ENCODE measurements at regions not wholly inside any gene's neighbourhood (a gene's known extent, or its start where the extent isn't known, plus 50 kb on each side); places are given as distances from the start of the nearest gene placed in this dataset.
"Not testable (repeated sequence)": the region's sequence is repeated elsewhere in the genome, so short reads cannot be mapped to it uniquely, and the experiment has no call there.

DNA sequence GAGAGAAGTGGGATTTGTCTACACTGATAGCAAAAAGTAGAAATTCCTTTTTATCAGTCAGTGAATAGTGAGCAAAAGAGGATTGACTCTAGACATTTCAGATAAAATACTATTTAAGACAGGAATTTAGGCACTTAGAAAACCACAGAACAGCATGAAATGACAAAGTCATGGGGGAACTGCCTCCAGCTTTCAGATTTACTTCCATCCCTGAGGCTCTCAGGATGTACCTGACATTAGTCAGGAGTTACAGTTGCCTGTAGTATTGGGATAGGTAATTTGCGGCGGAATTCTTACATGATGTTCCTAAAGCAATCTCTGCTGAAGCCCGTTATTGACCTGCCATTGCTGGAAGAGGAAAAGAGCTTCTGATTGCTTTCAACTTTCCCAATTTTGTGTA, 337.1 kb upstream of the MAP2 start:
- no peak for DNase-seq

DNA sequence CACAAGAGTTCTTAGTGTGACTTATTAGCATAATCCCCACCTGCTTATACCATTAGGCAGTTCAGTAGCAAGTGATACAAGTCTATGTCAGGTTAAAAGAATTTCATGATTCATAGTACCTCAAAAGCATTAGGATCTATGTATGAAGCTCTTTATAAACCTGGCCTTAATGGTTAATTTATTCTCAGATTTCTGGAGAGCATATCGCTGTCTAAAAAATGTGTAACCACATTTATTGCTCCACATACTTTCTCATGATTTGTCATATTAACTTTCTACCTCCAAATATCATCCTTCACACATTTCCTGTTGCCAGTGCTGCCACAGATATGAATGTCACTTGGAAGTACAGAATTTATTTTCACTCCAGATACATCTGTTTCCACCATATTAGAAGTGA, 332.8 kb upstream of the MAP2 start:
- no peak for DNase-seq

DNA sequence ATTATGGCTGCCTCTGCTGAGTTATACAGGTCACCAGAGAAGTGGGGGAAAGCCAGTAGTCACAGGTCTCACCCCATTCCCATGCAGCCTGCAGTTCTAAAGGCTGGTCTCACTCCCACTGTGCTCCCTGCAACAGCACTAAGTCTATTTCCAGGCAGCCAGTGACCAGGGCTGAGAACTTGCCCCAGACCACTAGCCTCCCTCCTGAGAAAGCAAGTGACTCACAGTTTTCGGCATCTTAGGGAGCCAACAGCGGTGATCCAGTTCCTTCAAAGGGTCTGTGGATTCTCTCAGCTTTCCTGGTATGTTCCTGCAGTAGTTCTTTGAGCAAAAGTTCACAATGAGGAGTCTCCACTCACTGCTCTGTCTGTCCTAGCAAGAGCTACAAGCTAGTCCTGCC, 329.6 kb upstream of the MAP2 start:
- no peak for DNase-seq

DNA sequence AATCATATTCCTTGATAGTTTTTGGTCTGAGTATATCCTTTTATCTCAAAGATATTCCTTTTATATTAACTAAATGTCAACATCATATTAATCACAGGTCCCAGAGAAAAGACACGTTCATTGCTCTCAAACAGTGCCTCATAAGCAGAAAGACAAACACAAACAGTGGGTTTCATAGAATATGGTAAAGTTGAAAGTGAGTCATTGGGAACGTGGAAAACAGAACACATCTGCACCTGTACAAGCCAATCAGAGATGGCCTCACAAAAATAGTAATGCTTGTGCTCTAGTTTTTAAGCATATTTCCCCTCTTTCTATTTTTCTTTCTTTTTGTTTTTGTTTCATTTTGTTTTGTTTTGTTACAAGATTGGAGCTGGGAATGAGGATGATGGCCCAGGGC, 328.4 kb upstream of the MAP2 start:
- no peak for DNase-seq

DNA sequence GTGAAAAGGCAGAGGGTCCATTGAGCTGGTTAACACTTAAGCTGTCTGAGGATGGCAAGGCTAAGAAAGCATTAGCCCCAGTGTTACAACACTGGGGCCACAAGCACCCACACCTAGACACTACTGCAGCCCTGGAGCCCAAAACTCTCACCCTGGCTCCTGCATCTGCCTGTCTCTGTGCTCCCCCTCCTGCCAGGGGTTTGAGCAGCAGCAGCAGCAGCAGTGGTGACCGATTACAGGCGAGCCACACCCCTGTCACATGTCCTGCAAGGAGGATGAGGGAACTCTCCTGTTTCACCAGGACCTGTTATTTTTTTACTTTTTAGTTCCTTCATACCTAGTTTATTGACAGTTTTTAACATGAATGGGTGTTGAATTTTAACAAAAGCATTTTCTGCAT, 326.7 kb upstream of the MAP2 start:
- no peak for DNase-seq

DNA sequence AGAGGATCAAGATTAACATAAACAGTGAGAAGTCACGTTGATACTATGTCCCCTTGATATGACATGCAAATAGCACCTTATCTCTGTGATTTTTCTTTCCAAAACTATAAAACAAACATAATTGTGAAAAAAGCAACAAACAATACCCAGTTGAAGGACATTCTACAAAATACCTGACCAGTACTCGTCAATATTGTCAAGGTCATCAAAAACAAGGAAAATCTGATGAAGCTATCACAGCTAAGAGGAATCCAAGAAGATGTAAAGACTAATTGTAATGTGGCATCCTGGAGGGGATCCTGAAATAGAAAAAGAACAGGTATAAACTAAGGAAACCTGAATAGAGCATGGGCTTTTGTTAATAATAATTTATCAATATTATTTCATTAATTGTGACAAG, 321.5 kb upstream of the MAP2 start:
- no peak for DNase-seq

DNA sequence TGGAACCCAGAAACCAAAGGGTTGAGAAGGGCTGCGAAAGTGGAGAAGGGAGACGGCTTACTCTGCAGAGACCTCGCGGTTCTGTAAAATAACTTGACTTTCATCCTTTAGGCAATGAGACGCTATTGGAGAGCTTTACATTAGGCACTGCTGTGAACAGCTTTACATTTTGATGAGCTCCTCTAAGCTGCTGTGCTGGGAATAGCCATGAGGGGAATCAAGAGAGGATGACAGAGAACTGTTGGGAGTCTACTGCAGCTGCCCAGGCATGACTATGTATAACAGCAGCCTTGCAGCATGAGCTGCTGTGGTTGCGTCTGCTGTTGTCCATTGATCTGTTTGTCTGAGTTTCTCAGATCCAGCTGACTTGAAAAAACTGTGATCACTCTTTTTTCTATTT, 310.8 kb upstream of the MAP2 start:
- no peak for DNase-seq

DNA sequence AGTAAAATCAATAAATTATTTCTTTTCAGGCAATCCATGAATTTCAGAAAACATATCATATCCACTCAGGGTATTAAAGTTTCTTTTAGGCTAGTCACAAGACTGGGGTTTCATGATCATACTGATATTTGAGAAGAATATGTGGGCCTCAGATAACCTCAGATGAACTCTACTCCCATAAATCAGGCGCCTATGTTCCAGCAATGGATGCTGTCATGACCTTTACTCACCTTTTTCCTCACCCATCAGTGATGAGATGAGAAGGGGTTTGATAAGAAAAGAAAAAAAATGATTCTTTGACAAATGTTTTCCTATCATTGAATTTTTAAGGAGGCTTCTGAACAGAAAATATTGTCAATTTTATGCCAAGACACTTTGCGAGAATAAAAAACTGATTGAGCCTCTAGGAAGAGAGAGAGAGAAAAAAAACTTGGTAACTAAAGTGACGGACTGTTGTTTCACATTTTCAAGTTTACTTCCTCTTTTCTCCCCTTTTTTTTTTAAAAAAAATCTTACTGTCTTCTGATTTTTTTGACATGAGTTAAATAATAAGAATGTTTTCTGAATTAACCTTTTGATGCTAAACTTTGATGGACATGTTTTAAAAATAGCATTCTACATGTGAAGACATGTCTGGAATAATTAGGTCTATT, 309.1 kb upstream of the MAP2 start:
- no peak for DNase-seq

DNA sequence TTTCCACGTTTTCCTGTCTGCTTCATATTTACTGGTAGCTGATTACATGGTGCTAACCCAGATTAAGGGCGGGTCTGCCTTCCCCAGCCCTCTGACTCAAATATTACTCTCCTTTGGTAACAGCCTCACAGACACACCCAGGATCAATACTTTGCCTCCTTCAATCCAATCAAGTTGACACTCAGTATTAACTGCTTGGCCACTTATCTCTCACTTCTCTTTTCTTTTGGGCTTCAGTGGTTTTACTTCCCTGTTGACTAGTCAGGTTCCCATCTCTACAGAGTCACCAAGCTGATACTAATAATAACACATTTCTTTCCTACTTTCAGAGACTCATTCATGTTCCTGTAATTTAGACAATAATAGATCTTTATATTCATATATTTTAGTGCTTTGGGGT, 302.2 kb upstream of the MAP2 start:
- DNase-seq: no peak

DNA sequence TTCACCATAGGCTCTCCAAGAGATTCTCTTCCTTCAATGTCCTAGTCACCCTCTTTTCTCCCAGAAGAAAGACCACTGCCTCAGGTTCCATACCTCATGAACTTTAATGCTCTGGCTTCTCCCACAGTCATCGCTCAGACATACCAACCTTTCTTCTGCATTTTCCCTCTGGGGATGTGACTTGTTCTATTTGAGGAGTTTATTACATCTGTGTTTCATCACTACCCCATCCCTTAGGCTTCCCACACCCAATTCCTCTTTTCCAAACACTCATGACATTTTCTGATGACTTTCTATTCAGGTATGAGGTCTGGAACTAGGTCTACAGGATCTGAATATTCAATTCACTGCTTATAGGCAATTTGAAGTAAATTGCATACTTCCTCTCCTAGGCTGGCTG, 298.6 kb upstream of the MAP2 start:
- DNase-seq: no peak

DNA sequence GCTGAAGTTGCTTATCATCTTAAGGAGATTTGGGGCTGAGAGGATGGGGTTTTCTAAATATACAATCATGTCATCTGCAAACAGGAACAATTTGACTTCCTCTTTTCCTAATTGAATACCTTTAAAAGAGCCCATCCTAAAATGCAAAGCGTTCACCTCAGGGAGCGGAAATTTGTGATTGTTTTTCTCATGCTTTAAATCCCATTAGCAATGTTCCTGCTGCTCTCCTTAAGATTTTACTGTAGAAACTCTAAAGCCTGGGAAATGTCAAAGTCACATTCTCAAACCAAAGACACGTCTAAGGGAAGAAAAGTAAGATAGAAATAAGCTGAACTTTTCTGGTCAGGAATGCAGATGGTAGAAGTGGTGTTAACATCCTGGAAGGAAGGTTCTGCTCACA, 285.8 kb upstream of the MAP2 start:
- no peak for DNase-seq

DNA sequence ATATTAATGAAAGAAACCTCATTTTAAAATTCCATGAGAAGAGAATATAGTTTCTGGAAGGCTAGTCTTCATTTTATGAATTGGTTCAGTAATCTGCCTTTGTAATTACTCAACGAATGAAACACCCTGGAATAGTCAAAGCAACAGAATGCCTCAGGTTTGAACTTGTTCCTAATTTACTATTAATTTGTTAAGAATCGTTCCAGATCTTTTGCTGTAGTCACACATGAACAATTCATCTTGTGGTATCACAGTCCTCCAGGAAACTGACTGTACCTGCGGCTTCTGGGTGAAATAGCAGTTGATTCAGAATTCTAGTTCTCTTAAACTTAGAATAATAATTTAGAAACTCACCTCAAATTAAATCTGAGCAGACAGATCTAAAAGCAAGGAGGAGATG, 282.7 kb upstream of the MAP2 start:
- no peak for DNase-seq

DNA sequence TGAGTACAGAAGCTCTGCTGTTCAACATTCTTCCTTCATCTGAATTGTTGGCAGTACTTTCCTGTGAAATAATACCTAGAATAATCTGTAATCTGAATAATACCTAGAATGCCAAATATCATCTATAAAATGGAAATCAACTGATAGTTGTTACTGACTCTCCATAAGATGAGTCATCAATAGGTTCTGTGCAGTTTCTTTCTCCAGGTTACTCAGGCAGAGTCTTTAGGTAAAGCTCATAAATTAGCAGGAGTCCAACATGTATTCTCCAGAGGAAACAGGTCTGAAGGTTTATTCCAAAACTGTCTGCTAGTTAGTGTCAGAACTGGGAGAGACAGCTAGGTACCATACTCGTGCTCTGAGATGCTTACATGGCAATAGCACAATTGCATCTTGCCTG, 282.0 kb upstream of the MAP2 start:
- no peak for DNase-seq

DNA sequence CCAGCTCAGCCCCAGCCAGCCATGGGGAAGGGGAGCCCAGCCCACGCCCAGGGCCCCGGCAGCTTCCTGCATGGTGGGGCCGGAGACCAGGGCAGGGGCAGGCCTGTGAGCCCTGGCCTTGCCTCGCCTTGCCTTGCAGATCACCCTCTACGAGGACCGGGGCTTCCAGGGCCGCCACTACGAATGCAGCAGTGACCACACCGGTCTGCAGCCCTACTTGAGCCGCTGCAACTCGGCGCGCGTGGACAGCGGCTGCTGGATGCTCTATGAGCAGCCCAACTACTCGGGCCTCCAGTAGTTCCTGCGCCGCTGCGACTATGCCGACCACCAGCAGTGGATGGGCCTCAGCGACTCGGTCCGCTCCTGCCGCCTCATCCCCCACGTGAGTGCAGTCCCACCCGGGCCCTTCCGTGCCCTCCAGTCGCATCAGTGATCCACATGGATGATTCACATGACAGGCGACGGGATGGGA, 278.6 kb upstream of the MAP2 start:
- not testable (repeated sequence) for DNase-seq

DNA sequence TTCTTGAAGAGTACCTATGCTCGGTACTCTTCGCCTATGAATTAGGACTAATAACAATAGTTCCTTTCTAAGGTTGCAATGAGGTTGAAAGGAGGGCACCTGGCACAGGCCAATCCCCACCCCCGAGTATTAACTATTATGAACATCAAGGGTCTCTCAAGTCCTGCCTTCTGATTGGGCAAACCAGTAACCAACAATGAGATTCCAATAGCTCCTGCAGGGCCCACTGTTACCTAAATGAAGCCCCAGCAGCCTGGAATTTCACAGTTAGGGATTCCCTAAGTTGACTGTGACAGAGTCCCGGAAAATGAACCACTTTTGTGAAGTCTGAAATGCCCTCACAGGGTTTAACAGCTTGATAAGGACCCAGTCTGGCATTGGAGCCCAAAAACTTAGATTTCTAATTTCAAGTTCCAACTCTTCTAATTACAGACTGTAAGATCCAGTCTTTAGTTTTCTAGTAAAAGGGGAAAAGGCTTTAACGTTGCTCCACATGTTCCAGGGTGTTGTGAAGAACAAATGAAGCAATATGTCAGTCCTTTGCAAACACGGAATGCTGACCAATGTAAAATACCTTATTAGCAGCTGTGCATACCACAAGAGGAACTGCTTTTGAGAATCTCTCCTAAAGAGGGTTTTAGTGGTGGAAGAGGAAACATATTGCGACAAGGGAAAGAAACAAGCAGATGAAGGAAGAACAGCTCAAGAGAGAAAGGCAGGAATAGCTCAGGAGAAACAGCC, 277.7 kb upstream of the MAP2 start:
- no peak for DNase-seq

DNA sequence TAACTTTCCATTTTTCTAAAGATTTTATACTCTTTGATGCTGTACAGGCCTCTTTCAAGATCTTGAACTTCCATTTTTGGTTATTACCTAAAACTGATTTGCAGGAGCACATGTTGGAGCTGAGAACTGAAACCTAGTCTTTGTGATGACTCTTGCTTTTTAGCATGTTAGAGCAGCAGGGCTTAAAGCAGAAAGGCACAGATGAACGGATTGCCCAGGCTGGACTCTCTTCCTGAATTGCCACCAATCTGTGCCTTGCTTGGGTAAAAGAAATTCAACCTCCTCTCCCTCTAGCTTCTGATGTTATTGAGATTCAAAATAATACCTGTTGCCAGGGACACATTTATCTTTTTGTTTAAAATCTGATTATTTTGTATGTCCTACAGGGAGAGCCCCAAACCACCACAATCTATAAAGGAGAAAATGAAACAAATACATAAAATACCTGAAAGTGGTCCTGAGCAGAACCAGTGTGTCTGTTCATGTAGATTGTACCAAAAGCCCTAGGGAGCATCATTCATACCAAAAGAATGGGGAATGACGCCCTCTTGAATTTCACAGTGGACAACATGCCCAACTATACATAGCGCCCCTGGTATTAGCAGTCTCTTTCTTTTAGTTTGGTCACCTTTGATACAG, 277.0 kb upstream of the MAP2 start:
- no peak for DNase-seq

DNA sequence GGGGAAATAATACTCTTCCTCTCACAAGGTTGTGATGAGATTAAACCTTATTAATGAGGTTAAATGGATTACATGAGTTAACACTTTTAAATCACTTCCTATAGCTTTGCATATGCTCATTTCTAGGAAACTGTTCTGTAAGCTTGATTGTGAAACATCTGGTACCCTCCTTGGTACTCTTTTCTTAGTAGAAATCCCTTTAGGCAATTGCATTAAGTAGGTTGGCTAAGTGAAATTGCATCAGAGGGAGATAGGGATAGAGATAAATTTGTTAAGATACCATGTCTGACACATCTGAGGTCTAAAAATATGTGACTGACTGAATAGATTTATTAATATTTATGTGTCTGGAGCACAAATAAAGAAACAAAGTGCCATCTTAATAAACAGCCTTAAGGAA, 275.9 kb upstream of the MAP2 start:
- no peak for DNase-seq

DNA sequence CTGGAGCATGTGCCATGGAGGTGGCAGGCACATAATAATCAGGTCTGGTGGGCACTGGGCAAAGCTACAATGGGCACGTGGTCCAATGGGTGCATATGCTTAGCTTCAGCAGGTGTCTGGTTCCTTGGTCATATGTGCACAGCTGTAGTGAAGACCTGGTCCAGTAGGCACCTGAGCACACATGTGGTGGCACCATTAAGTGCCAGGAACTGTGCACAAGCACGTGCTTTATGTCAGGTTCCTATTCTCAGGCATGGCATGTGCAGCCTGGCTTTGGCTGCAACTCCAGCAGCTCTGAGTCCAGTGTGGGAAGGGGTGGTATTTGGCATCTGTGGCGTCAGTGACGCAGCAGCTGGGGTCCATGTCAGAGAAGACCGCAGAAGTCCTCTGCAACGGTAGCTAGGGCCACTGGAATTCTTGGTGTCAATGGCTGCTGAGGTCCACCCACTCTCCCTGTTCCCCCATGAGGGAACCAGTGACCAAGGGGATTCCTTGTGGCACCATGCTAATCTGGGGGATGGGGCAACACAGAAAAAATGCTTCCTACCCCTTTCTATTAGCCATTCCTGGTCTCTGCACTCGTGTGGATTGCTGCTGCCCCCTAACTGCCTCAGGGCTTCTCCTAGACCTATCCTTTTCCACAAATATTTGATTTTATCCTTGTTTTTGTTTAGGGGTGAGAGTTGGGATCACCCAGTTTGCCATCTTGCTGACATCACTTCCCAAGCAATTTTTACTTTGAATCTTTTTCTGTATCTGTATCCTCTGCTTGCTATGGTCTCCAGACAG, 262.9 kb upstream of the MAP2 start:
- DNase-seq: no peak

DNA sequence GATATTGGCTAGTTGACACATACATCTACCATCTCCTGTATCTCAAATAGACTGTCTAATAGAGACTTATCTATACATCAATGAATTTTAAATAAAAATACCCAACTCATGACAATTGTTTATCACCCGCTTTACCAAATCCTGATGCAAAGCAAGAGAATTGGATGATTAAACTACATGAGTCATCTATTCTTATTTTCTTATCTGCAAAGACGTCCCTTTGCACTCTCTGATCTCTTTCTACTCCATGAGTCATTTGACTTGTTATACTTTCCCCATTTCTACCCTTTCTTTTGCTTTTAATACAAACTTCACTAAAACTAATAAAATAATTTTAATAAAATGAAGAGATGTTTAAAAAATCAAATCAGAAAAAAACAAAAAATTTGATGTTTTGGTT, 261.7 kb upstream of the MAP2 start:
- no peak for DNase-seq

DNA sequence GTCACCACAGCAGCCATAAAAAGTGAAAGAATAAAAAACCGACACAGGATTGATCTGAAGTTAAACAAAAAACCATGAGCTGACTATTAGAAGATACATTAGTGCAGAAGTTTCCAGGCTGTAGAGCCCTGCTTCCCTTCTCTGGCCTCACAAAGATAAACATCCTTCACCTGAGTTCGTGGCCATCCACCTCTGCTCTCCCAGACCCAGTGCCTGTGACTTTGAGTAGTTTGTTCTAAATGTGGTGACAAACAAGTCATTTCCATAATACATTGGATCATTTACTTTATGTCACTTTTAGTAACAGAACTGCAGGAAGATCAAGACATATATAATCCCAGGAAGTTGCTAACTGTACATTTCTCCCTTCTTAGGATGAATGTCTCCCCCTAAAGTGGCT, 241.9 kb upstream of the MAP2 start:
- no peak for DNase-seq

DNA sequence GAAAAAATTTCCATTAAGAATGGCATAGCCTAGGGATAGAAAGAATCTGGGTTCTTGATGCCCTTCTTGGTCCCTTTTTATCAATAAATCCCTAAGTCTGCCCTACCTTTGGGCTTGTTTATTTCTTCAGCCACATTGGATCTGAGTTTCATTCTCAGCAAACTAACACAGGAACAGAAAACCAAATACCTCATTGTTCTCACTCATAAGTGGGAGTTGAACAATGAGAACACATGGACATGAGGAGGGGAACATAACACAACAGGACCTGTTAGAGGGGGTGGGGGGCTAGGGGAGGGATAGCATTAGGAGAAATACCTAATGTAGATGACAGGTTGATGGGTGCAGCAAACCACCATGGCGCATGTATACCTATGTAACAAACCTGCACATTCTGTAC, 237.0 kb upstream of the MAP2 start:
- DNase-seq: not testable (repeated sequence)

DNA sequence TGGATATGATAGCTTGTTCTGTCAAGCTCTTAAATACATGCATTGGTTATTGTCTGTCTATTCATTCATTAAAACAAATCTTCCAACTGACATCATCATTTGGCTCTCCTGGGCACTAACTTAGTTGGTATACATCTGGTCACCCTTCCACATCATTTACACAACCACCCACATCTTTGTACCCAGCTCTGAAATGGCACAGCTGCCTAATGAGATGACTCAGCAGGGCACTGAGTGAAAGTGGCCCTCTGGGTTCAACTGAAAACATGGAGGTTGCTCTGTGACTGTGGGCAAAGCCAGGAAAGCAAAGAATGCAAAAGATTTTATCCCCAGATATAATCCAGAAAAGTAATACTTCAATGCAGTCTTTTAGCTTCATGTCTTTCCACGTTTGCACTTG, 234.0 kb upstream of the MAP2 start:
- no peak for DNase-seq

DNA sequence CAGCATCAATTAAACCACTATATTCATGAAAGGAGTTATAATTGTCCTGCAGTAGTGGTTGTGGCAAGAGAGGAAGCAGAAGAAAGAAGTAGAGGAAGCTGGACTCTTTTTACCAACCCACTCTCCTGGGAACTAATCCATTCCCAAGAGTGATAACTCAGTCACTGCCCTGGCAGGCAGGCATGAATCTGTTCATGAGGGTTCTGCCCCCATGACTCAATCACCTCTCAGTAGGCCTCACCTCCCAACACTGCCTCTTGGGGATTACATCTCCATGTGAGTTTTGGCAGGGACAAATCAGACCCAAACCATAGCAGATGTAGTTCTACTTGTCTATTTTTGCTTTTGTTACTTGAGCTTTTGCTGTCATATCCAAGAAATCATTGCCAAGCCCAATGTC, 232.7 kb upstream of the MAP2 start:
- DNase-seq: no peak

DNA sequence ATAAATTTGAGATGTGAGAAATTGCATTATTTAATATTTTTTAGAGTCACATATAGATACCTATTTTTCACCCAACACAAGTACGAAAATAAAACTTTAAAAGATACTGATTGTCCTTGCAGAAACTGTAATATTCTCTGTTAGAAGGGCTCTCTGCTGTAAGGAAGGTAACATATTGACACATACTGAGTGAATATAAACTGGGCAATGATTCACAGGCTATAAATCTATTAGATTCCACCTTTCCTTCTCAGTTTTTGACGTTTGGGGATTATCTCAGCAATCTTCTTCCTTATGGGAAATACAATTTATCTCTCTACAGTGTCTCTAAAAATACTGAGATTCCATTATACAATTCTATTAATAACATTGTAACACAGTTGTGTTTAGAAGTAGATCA, 229.1 kb upstream of the MAP2 start:
- DNase-seq: no peak

All from NCI-H2029 treated with DMSO at 0.1 percent for 48 hours (cell line).